Lower lobe of right lung (tissue), 2 donors: ENCODE measurements at regions not wholly inside any gene's neighbourhood (a gene's known extent, or its start where the extent isn't known, plus 50 kb on each side); places are given as distances from the start of the nearest gene placed in this dataset.

Source experiments
- ATAC-seq, 2 donors: fragments of 200-7000 bp; cut with Tn5 transposase; one replicate each; pipeline ENCODE4 v1.9.1; 2020 to 2022; ENCODE audit warnings: mild to moderate bottlenecking in 2 of 2, moderate library complexity in 2 of 2
- DNase-seq: peaks from one replicate; pipeline ENCODE4 v3.0.0-alpha.2; 2020
- H3K27ac ChIP-seq: fragments of 200-600 bp; one replicate; pipeline ENCODE4 v1.8.0; 2022
- H3K27me3 ChIP-seq: fragments of 200-600 bp; one replicate; pipeline ENCODE4 v1.8.0; 2022; ENCODE audit warnings: low read depth
- H3K36me3 ChIP-seq: fragments of 200-600 bp; one replicate; pipeline ENCODE4 v1.8.0; 2022; ENCODE audit warnings: mild to moderate bottlenecking
- H3K4me1 ChIP-seq: fragments of 200-600 bp; one replicate; pipeline ENCODE4 v1.8.0; 2022
- H3K4me3 ChIP-seq: fragments of 200-600 bp; one replicate; pipeline ENCODE4 v1.8.0; 2022; ENCODE audit warnings: mild to moderate bottlenecking
- H3K9me3 ChIP-seq: fragments of 200-600 bp; one replicate; pipeline ENCODE4 v1.8.0; 2022
- intact Hi-C: fragments of 100-400 bp; cut with DNase I; formaldehyde crosslinking; loops from one replicate; pipeline ENCODE4 v1.11.0; 2022
- TF ChIP-seq, protein P1 (sequence below): fragments of 200-600 bp; IDR thresholded peaks from one replicate; pipeline ENCODE4 v1.8.0; 2022; ENCODE audit warnings: antibody characterized with exemption, mild to moderate bottlenecking
- donor health status: DM: no; HTN: yes; CAD: no; lungs with severe emphysema.

DNA sequence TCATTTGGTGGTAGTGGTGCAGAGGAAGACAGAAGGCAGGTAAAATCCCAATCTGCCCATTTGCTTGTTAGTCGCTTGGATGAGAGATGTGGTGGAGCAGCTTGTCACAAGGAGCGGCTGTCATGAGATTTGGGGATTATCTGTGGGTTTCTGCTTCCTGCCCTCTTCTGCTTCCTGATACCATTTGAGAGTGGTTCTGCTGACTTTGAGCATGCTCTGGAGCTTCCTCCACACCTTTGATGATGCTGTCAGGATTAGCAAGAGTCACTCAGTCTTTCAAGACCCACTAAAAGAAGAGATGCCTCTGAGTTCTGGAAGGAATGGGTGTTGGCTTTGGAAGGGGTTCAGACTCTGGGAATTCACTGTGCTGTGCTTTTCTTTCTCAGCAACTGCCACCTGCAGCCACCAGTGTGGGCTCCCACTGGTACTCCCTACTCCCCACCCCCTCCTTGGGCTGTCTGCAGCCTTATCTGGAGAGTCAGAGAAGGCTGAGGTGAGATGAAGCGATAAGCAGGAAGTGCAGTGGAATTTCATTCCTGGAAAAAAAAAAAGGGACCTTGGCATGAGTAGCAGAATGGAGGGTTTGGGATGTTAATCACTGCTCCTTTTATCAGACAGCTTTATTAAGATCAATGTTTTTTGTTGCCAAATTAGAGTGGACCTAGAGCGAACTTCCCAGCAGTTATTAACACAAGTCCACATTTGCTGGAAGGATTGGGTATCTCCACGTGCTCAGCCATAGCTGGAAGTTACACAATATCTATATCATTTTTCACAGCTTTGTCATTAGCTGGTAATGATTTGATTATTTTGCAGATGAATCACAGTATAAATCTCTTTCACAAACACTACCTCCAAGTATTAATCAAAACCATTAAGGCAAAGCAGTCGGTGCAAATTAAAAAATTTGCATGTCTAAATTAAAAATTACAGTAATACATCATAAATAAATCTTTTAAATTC, 233.0 kb upstream of the SATB1 start:
- H3K4me3 ChIP-seq: no peak overlapping the region
- DNase-seq: no peak
- no peak overlapping the region for H3K27ac ChIP-seq
- no peak for ATAC-seq
- no peaks in the 10 kb centered on the region for H3K27me3 ChIP-seq
- H3K4me1 ChIP-seq: no peaks in the 10 kb centered on the region
- H3K9me3 ChIP-seq: no peaks in the 10 kb centered on the region
- TF ChIP-seq, protein P1, sequence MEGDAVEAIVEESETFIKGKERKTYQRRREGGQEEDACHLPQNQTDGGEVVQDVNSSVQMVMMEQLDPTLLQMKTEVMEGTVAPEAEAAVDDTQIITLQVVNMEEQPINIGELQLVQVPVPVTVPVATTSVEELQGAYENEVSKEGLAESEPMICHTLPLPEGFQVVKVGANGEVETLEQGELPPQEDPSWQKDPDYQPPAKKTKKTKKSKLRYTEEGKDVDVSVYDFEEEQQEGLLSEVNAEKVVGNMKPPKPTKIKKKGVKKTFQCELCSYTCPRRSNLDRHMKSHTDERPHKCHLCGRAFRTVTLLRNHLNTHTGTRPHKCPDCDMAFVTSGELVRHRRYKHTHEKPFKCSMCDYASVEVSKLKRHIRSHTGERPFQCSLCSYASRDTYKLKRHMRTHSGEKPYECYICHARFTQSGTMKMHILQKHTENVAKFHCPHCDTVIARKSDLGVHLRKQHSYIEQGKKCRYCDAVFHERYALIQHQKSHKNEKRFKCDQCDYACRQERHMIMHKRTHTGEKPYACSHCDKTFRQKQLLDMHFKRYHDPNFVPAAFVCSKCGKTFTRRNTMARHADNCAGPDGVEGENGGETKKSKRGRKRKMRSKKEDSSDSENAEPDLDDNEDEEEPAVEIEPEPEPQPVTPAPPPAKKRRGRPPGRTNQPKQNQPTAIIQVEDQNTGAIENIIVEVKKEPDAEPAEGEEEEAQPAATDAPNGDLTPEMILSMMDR: no peak
- H3K36me3 ChIP-seq: no peaks in the 10 kb centered on the region
- intact Hi-C loops: no loop called here

DNA sequence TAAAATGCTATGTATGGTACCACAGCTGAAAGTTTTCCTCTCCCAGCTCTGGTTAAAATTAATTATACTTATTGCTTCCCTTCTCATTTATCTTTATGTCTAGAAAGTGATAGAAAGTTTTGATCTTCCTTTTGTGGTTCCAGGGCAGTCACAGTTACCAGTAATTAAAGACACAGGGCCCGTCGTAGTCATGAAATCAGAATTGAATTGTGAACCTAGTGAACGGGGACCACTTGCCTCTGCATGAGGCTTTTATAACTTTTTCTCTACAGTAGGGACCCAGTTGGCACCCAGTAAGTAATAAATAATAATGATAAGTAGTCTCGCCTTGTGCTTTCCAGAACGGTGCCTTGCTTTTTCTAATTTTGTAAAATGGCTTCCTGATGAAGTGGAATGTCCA, 231.7 kb upstream of the SATB1 start:
- Histone ChIP-seq H3K27me3 (no peaks in the 10 kb centered on the region), H3K27ac (no peak overlapping the region), H3K4me3 (no peak overlapping the region), H3K36me3 (no peaks in the 10 kb centered on the region), H3K4me1 (no peaks in the 10 kb centered on the region), H3K9me3 (no peaks in the 10 kb centered on the region)
- ATAC-seq (no peak), DNase-seq (no peak)
- intact Hi-C loops: no loop called here
- TF ChIP-seq, protein P1: no peak

DNA sequence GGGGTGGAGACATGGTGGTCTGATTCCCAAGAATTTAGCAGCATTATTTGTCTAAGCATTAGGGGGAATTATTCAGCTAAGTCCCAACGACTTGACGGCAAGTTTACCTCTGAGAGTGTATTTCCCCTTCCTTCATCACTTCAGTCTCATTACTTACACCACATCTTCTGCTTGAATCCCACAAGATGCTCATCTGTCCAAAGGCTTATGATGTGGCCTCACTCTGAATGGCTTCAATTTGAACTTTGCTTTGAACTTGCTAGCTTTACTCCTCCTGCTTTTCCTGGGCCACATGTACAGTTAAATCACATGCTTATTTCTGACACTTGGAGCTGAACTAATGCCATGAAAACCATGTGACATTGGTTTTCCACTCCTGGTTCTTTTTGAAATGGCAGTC, 231.3 kb upstream of the SATB1 start:
- no peak for ATAC-seq
- Histone ChIP-seq H3K9me3 (no peaks in the 10 kb centered on the region), H3K4me3 (no peak overlapping the region), H3K27me3 (no peaks in the 10 kb centered on the region), H3K4me1 (no peaks in the 10 kb centered on the region), H3K27ac (no peak overlapping the region), H3K36me3 (no peaks in the 10 kb centered on the region)
- TF ChIP-seq, protein P1: no peak
- intact Hi-C loops: no loop called here
- no peak for DNase-seq

DNA sequence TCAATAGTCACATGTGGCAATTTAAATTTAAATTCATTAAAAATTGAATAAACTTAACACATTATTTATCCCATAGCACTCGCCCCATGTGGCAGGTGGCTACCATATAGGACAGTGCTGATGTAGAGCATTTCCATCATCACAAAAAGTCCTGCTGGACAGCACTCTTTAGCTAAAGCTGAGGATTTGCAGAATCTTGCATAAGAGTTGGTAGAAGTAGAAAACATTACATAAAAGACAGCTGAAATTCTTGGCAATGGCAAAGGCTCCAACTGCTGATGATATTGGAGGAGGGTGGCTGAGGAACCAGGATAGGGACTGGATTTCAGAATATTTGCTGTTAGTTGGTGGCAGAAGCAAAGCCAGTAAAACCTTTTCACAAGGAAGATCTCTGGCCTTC, 230.7 kb upstream of the SATB1 start:
- TF ChIP-seq, protein P1: no peak
- Histone ChIP-seq H3K36me3 (no peaks in the 10 kb centered on the region), H3K4me3 (no peak overlapping the region), H3K27me3 (no peaks in the 10 kb centered on the region), H3K27ac (no peak overlapping the region), H3K9me3 (no peaks in the 10 kb centered on the region), H3K4me1 (no peaks in the 10 kb centered on the region)
- intact Hi-C loops: no loop called here
- DNase-seq (no peak), ATAC-seq (no peak)

DNA sequence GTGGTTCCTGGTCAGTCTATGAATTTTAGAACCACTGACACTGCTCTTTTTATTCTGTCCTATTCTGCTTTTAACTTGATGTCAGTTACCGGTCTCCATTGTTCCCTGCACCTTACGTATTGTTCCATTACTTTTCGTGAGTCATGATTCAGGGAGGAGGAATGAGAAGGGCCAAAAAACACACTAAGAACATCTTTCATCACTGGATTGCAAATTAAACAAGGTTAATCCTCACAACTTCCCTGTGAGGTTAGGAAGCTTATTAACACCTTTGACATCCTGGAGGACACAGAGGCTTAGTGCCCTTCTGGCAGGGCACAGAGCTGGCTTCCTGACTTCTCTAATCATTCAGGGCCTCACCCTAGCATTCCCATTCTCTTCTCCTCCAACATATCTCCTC, 227.6 kb upstream of the SATB1 start:
- TF ChIP-seq, protein P1: no peak
- no peak overlapping the region for H3K4me3 ChIP-seq
- intact Hi-C loops: no loop called here
- H3K27me3 ChIP-seq: no peaks in the 10 kb centered on the region
- no peaks in the 10 kb centered on the region for H3K36me3 ChIP-seq
- no peak for ATAC-seq
- no peaks in the 10 kb centered on the region for H3K4me1 ChIP-seq
- H3K27ac ChIP-seq: no peak overlapping the region
- H3K9me3 ChIP-seq: no peaks in the 10 kb centered on the region
- no peak for DNase-seq
